Central memory CD8-positive, alpha-beta T cell (primary cell): ENCODE measurements at regions not wholly inside any gene's neighbourhood (a gene's known extent, or its start where the extent isn't known, plus 50 kb on each side); places are given as distances from the start of the nearest gene placed in this dataset.
"Not testable (repeated sequence)": the region's sequence is repeated elsewhere in the genome, so short reads cannot be mapped to it uniquely, and the experiment has no call there.

Experiments
- ATAC-seq: fragments of 150-1000 bp; cut with Tn5 transposase; replicated peaks from 2 replicates; pipeline ENCODE4 v1.10.0; 2022; ENCODE audit warnings: mild to moderate bottlenecking, moderate FRiP score, moderate number of reproducible peaks; ENCODE audit not compliant: poor library complexity, severe bottlenecking; ENCODE audit errors: extremely low read depth
- DNase-seq, 2 donors: peaks; one replicate each; pipeline ENCODE4 v3.0.0; 2021; ENCODE audit warnings: low spot score in 2 of 2
- H3K27ac Mint-ChIP-seq: one replicate; pipeline ENCODE4 v1.8.0; 2022; ENCODE audit warnings: low read depth, mild to moderate bottlenecking, moderate library complexity, mixed read lengths
- H3K27me3 Mint-ChIP-seq: one replicate; pipeline ENCODE4 v1.8.0; 2022; ENCODE audit warnings: mixed read lengths
- H3K36me3 Mint-ChIP-seq: one replicate; pipeline ENCODE4 v1.8.0; 2022; ENCODE audit warnings: mild to moderate bottlenecking, moderate library complexity, mixed read lengths; ENCODE audit not compliant: insufficient read depth
- H3K4me1 Mint-ChIP-seq: one replicate; pipeline ENCODE4 v1.8.0; 2022; ENCODE audit warnings: mixed read lengths
- H3K4me3 Mint-ChIP-seq: one replicate; pipeline ENCODE4 v1.8.0; 2022; ENCODE audit warnings: mild to moderate bottlenecking, moderate library complexity, mixed read lengths
- H3K9me3 Mint-ChIP-seq: one replicate; pipeline ENCODE4 v1.8.0; 2022; ENCODE audit warnings: mixed read lengths

DNA sequence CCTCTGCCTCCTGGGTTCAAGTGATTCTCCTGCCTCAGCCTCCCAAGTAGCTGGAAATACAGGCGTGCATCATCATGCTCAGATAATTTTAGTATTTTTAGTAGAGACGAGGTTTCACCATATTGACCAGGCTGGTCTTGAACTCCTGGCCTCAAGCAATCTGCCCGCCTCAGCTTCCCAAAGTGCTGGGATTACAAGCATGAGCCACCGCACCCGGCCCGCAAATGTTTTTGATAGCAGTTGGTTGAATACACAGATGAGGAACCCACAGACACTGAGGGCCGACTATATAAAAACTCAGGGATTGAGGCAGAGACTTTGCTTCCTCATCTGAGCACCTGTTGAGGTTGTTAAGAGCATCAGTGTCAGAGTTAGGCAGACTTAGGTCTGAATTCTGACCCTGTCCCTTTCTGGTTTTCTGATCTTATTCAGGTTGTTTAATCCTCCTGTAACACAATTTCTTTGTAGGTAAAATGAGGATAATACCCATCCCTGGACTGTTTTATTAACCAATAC is 84.7 kb downstream of the ZFP36L2 start:
- not testable (repeated sequence) for DNase-seq
- H3K4me3 Mint-ChIP-seq: peak overlapping the region; percentile 69

DNA sequence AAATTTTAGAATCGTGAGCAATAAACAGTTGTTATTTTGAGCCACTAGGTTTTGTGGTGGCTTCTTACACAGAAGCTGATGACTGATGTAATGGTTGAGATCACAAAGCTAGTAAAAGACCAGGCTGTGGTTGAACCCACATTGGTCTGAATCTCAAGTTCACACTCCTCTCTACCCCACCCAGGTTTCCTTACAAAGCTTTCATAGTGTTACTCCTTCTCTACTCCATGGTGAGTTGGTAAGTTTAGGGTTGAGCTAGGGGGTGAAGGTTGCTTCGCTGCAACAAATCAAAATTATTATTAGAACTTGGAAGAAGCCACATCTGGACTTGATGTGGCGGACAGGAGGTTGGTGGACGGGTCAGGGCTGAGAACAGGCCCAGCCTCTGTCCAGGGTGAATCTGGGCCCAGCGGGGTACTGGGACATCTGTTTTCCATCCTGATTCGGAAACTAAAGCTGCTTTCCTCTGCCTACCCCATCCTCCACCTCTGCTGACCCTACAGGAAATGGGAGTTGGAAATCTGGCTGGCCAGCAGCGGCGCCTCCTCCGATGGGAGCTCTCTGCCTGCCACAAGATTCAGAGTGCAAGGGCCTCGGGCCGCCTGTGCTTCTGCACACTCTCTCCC is 86.3 kb downstream of the ZFP36L2 start:
- peaks cover 65% of the 10 kb centered on the region for H3K4me1 Mint-ChIP-seq
- peak overlapping the region; percentile 73 for H3K4me3 Mint-ChIP-seq
- H3K27ac Mint-ChIP-seq: peak overlapping the region; percentile 98
- no peaks in the 10 kb centered on the region for H3K9me3 Mint-ChIP-seq
- peaks cover 6% of the 10 kb centered on the region for H3K36me3 Mint-ChIP-seq
- ATAC-seq (peak; percentile 48), DNase-seq (peak in 1 of 2 donors; percentile 35)
- H3K27me3 Mint-ChIP-seq: no peaks in the 10 kb centered on the region

More for the DNA sequence above, 84.7 kb downstream of the ZFP36L2 start:
- H3K27ac Mint-ChIP-seq: peak overlapping the region; percentile 83
- H3K36me3 Mint-ChIP-seq, H3K9me3 Mint-ChIP-seq, ATAC-seq, H3K27me3 Mint-ChIP-seq: not testable (repeated sequence)
- H3K4me1 Mint-ChIP-seq: peaks cover 58% of the 10 kb centered on the region

DNA sequence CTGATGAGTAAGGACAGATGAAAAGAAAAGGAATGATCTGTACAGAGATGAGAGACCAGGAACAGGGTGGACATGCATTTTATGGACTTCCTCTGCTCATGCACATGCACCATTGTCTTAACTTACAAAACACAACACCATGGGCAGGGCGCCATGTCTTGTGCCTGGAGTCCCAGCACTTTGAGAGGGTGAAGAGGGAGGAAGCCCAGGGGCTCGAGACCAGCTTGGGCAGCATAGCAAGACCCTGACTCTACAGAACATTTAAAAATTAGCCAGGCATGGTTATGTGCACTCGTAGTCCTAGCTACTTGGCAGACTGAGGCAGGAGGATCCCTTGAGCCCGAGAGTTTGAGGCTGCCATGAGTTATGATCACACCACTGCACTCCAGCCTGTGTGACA is 86.9 kb downstream of the ZFP36L2 start:
- no peaks in the 10 kb centered on the region for H3K9me3 Mint-ChIP-seq
- peaks cover 8% of the 10 kb centered on the region for H3K36me3 Mint-ChIP-seq
- no peak for DNase-seq
- no peaks in the 10 kb centered on the region for H3K27me3 Mint-ChIP-seq
- ATAC-seq: no peak
- H3K4me1 Mint-ChIP-seq: peaks cover 69% of the 10 kb centered on the region
- H3K4me3 Mint-ChIP-seq: peak overlapping the region; percentile 73
- peak overlapping the region; percentile 98 for H3K27ac Mint-ChIP-seq

DNA sequence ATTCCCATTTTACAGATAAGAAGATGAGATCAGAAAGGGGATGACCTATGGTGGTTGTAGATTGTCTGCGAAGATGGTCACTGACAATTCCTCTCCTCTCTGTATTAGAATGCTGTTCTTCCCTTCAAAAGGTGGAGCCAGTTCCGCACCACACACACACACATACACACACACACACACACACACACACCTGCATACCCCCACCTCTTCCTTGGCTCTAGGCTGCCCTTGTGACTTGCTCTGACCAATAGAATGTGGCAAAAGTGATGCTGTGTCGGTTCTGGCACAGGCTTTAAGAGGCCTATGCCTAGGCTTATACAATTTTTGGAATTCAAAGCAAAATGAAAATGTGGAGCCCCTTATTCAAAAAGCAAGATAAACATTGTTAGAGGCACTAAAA is 88.0 kb downstream of the ZFP36L2 start:
- H3K36me3 Mint-ChIP-seq: peaks cover 12% of the 10 kb centered on the region
- ATAC-seq: no peak
- no peak for DNase-seq
- peak overlapping the region; percentile 58 for H3K4me3 Mint-ChIP-seq
- H3K27ac Mint-ChIP-seq: peak overlapping the region; percentile 98
- no peaks in the 10 kb centered on the region for H3K9me3 Mint-ChIP-seq
- no peaks in the 10 kb centered on the region for H3K27me3 Mint-ChIP-seq
- peaks cover 80% of the 10 kb centered on the region for H3K4me1 Mint-ChIP-seq

DNA sequence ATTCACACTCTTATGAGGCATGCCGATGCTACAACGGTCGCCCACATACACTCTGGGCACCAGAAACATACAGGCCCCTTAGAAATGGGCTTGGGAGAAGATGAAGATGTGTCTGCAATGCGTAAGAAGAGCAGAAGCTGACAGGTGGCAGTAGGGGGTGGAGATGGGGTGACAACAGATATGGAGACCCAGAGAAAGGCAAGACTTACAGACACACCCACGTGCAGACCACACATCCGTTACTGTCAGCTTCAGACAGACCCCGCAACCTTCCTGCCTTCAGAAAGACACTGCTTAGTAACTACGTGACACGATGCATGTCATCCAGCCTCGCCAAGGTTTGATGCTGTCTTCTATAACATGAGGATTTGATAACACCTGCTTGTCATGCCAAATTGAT is 89.5 kb downstream of the ZFP36L2 start:
- H3K36me3 Mint-ChIP-seq: peaks cover 11% of the 10 kb centered on the region
- peak overlapping the region; percentile 98 for H3K27ac Mint-ChIP-seq
- peaks cover 74% of the 10 kb centered on the region for H3K4me1 Mint-ChIP-seq
- ATAC-seq (peak; percentile 72), DNase-seq (peak; percentile 54 to 82)
- no peaks in the 10 kb centered on the region for H3K9me3 Mint-ChIP-seq
- H3K4me3 Mint-ChIP-seq: peak overlapping the region; percentile 58
- H3K27me3 Mint-ChIP-seq: no peaks in the 10 kb centered on the region

DNA sequence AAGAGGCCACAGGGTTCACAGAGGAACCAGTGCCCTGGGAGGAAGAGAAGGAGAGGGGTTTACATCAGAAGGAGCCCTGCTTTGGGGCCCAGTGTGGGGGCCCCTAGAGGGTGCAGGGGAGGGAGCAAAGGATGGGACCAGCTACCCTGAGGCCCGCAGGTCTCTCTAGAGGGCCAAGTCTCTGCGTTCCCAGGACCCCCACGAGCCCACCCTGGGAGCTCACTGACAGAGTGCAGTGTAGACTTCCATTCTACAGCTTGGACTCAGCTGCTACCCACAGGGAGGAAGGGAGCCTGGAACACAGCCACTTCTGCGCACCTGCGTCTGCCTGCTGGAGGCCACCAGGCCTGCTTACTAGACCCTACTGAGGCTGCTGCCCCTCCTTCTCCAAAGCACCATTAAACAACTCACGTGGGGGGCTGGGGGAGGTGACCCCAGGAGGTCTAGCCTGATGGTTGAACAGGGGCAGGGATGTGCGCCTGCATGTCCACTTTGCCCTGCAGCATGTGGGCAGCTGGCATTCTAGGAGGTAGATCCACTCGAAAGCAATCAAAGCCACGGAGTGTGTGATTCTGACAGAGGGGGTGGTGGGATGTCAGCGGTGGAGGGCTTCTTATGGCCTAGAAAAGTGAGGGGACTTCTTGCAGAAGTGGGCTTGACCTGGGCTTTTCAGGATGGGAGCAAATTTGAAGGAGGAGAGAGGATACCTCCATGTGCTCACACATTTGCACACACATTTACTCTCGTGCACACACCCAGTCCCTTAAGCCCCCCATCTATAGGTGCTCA is 90.2 kb downstream of the ZFP36L2 start:
- DNase-seq (no peak), ATAC-seq (no peak)
- H3K36me3 Mint-ChIP-seq: peaks cover 16% of the 10 kb centered on the region
- peaks cover 80% of the 10 kb centered on the region for H3K4me1 Mint-ChIP-seq
- H3K27ac Mint-ChIP-seq: peak overlapping the region; percentile 98
- peak overlapping the region; percentile 58 for H3K4me3 Mint-ChIP-seq
- H3K9me3 Mint-ChIP-seq: no peaks in the 10 kb centered on the region
- no peaks in the 10 kb centered on the region for H3K27me3 Mint-ChIP-seq

DNA sequence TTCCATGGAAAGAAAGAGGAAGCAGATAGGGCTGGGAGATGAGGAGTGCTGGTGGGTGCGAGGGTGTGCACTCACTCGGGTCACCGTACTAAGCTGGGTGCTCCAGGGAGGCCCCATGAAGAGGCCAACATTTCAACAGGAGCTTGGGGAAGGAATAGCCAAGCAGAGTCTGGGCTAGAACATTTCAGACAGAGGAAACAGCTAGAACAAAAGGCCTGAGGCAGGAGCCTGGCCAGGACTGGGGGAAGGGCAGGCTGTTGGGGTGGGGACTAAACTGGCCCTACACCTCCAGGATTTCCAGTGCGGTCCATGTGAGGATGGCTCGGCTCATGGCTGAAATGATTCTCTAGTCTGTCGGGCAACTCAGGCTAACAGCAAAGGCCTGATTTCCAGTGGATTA is 90.8 kb downstream of the ZFP36L2 start:
- no peak for DNase-seq
- Mint-ChIP-seq H3K9me3 (no peaks in the 10 kb centered on the region), H3K4me3 (peak overlapping the region; percentile 58), H3K27me3 (no peaks in the 10 kb centered on the region), H3K4me1 (peaks cover 86% of the 10 kb centered on the region), H3K36me3 (peaks cover 20% of the 10 kb centered on the region), H3K27ac (peak overlapping the region; percentile 98)
- no peak for ATAC-seq

DNA sequence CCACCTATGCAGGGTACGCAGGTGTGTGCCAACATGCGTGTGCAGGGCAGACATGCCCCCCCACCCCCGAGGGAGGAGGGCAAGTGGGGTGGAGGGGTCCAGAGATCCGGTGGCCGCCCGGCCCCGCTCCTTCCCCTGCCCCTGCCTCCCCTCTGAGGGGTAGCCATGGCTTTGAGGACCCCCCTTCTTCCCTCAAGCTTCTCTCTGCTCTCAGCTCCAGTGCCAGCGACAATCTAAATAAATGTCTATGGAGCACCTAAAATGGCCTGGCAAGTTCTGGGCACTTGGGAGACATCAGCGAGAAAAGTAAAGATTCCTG is 91.9 kb downstream of the ZFP36L2 start:
- DNase-seq (no peak), ATAC-seq (no peak)
- H3K36me3 Mint-ChIP-seq: peaks cover 22% of the 10 kb centered on the region
- peaks cover 86% of the 10 kb centered on the region for H3K4me1 Mint-ChIP-seq
- no peaks in the 10 kb centered on the region for H3K27me3 Mint-ChIP-seq
- H3K27ac Mint-ChIP-seq: peak overlapping the region; percentile 98
- peak overlapping the region; percentile 46 for H3K4me3 Mint-ChIP-seq
- no peaks in the 10 kb centered on the region for H3K9me3 Mint-ChIP-seq

DNA sequence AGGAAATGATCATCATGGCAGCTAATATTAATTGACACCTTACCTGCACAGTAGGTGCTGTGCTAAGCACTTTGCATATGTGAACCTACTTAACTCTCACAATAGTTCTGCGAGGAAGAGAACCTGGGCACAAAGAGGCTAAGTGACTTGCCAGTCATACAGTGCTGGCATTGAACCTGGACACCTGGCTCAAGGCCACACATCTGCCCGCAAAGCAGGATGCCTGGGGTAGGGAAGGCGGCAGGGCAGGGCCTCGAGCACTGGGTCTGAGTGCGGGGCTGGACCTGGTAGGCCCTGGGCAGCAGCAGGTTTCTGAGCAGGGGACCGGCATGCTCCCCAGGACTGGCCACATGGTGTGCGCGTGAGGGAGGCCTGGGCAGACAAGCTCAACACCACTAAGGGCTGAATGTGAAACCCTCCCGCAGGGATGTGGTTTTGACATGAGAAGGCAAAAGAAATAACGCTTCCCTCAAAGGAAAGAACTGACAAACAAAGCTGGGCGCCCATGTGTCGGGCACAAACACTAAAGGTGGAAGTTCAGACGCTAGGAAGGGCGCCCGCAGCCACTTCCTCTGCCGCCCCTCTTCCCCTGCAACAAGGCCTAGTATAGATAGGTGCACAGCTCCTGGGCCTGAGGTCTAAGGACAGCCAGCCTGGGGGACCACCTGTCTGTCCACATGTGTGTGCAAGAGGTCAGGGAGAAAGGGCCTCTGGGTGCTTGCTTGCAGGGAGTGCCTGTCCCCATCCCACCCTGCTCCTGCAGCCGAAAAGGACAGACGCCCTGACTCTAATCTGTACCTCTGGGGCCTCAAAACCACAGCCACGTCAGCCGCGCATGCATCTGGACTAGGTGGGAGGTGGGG is 92.5 kb downstream of the ZFP36L2 start:
- Mint-ChIP-seq H3K4me3 (peak overlapping the region; percentile 46), H3K27ac (peak overlapping the region; percentile 98)
- DNase-seq: peak; percentile 73 to 84

DNA sequence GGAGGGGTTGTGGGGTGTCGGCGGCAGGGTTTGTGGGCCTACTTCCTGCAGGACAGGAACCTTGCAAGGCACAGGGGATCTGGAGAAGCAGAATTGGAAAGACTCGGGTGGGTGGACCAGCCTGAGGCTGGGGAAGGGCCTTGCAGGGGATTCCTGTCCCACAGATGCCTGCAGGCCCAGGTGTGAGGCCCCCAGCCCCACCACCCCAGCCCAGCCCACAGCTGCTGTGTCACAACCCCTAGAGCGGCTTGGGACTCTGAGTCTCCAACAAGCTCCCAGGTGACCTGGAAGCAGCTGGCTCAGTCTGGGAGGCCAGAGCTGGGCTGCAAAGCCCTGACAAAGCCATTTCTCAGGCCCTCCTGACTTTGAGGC is 93.1 kb downstream of the ZFP36L2 start:
- no peaks in the 10 kb centered on the region for H3K27me3 Mint-ChIP-seq
- peak overlapping the region; percentile 98 for H3K27ac Mint-ChIP-seq
- peaks cover 86% of the 10 kb centered on the region for H3K4me1 Mint-ChIP-seq
- H3K4me3 Mint-ChIP-seq: peak overlapping the region; percentile 46
- H3K9me3 Mint-ChIP-seq: no peaks in the 10 kb centered on the region
- peaks cover 24% of the 10 kb centered on the region for H3K36me3 Mint-ChIP-seq
- DNase-seq: no peak
- ATAC-seq: no peak

More for the DNA sequence above, 92.5 kb downstream of the ZFP36L2 start:
- no peaks in the 10 kb centered on the region for H3K9me3 Mint-ChIP-seq
- peak; percentile 41 for ATAC-seq
- H3K4me1 Mint-ChIP-seq: peaks cover 86% of the 10 kb centered on the region
- peaks cover 24% of the 10 kb centered on the region for H3K36me3 Mint-ChIP-seq
- H3K27me3 Mint-ChIP-seq: no peaks in the 10 kb centered on the region

DNA sequence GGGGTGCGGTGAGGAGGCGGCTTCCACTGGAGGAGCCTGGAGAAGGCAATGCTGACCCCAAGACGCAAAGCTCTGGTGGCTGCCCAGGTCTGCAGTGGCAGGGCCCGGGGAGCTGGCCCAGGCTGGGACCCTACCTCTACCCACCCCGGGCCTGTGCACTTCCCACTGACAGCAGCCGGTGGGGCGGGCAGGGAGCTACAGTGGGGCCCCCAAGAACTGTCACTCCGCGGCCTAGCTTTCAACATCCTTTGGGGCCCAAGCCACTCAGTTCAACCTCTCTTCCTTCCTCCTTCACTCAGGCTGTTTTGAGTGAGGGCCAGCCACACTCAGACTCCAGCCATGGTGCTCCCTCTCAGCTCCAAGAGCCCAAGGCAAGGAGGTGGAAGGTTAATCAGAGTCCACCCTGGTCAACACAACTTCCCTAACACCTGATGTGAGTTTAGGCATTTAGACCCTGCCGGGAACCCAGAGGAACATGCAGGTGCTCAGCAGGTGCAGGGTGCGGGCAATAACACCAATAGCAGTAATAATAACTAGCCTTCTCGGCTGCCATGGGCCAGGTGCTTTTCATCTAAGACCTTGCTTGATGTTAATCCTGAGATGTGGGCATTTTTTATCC is 93.6 kb downstream of the ZFP36L2 start:
- peak overlapping the region; percentile 98 for H3K27ac Mint-ChIP-seq
- H3K27me3 Mint-ChIP-seq: no peaks in the 10 kb centered on the region
- no peak for DNase-seq
- peaks cover 24% of the 10 kb centered on the region for H3K36me3 Mint-ChIP-seq
- H3K9me3 Mint-ChIP-seq: no peaks in the 10 kb centered on the region
- no peak for ATAC-seq
- peaks cover 86% of the 10 kb centered on the region for H3K4me1 Mint-ChIP-seq
- H3K4me3 Mint-ChIP-seq: peak overlapping the region; percentile 46
